H1 (cell line): ENCODE measurements at regions not wholly inside any gene's neighbourhood (a gene's known extent, or its start where the extent isn't known, plus 50 kb on each side); places are given as distances from the start of the nearest gene placed in this dataset.

ENCODE experiments used
- EGR1 ChIP-seq: IDR thresholded peaks from 2 replicates; pipeline ENCODE4 v1.6.1; 2011; ENCODE audit warnings: low read depth, low read length, borderline replicate concordance
- KDM1A ChIP-seq: fragments of 200-600, 300-600 bp; sonication (generic); IDR thresholded peaks from 2 replicates; pipeline ENCODE4 v1.7.1; 2016; ENCODE audit warnings: mild to moderate bottlenecking, low read length, borderline replicate concordance
- POLR2AphosphoS5 ChIP-seq: IDR thresholded peaks from 2 replicates; pipeline ENCODE4 v1.6.1; 2011; ENCODE audit warnings: low read depth, low read length
- TAF1 ChIP-seq: IDR thresholded peaks from 2 replicates; pipeline ENCODE4 v1.6.1; 2011; ENCODE audit warnings: mild to moderate bottlenecking, low read depth, low read length
- TBP ChIP-seq: IDR thresholded peaks from 2 replicates; pipeline ENCODE4 v1.6.1; 2011; ENCODE audit warnings: low read depth, low read length, improper control_type of control experiment
- YY1 ChIP-seq: IDR thresholded peaks from 2 replicates; pipeline ENCODE4 v1.6.1; 2011; ENCODE audit warnings: low read depth, mild to moderate bottlenecking, low read length

- TF ChIP-seq KDM1A (no peak), POLR2AphosphoS5 (no peak), TBP (no peak), EGR1 (no peak), TAF1 (no peak), YY1 (no peak)
Observed at GRCh38 chr4:125940426-125940825, 625.7 kb downstream of the FAT4 start (continued).
